Motor neuron (in vitro differentiated cells): ENCODE measurements at regions not wholly inside any gene's neighbourhood (a gene's known extent, or its start where the extent isn't known, plus 50 kb on each side); places are given as distances from the start of the nearest gene placed in this dataset.
"Not testable (repeated sequence)": the region's sequence is repeated elsewhere in the genome, so short reads cannot be mapped to it uniquely, and the experiment has no call there.

Experiments used
- ATAC-seq, 8 experiments: fragments of 200-7000 bp; cut with Tn5 transposase; replicated peaks in 6 of 8; 2 replicates each; pipeline ENCODE4 v1.8.0; 2021; ENCODE audit warnings: mild to moderate bottlenecking in 8 of 8, moderate library complexity in 8 of 8
- H3K27ac ChIP-seq, 2 donors: fragments of 250-450 bp; sonication (Bioruptor Pico); 2 replicates each; pipeline ENCODE4 v1.9.0; 2021; ENCODE audit warnings: antibody characterized with exemption in 2 of 2, mild to moderate bottlenecking in 2 of 2, moderate library complexity in 1 of 2
- H3K4me1 ChIP-seq, 2 donors: fragments of 250-450 bp; sonication (Bioruptor Pico); replicated peaks in 1 of 2; 2 replicates each; pipeline ENCODE4 v1.6.1; 2021; ENCODE audit warnings: antibody characterized with exemption in 2 of 2, mild to moderate bottlenecking in 2 of 2, moderate library complexity in 1 of 2
- H3K4me3 ChIP-seq, 5 donors: fragments of 250-450 bp; sonication (Bioruptor Pico); 2 replicates each; pipeline ENCODE4 v1.9.0; 2021; ENCODE audit warnings: antibody characterized with exemption in 5 of 5, mild to moderate bottlenecking in 5 of 5, moderate library complexity in 4 of 5
- WGBS, 10 experiments: fragments of 450-650 bp; shearing (Covaris generic); methylation state at CpG; one replicate each; pipeline ENCODE4 v1.0.0; 2022; 5-methylcytosine and 5-hydroxymethylcytosine counted together
- in situ Hi-C, 9 experiments: fragments of 400-800 bp; cut with MboI; loops; one replicate each; pipeline ENCODE4 v1.15.0; 2021; ENCODE audit warnings: low sequenced_read_pairs in 9 of 9, low pct_unique_long_range_greater_than_20kb in 2 of 9; ENCODE audit not compliant: unreplicated experiment in 9 of 9

GRCh38 chr5:167920589-167920988 is 370.9 kb upstream of the WWC1 start:
- H3K27ac ChIP-seq, result no peak overlapping the region
- no peak overlapping the region for H3K4me3 ChIP-seq
- H3K4me1 ChIP-seq, result peaks cover 44 to 46% of the 10 kb centered on the region in 2 donors
- in situ Hi-C loops, result no loop called here
- peak in 1 of 8 experiments; percentile 32 for ATAC-seq
- 25 to 100% (median 76%) methylated on average over 1 to 2 of the region's 2 CpGs; no CpG with 5 or more reads in 2 of the 10 experiments for WGBS, 10 experiments

- Histone ChIP-seq H3K27ac (no peak overlapping the region), H3K4me1 (peaks cover 33 to 36% of the 10 kb centered on the region in 2 donors), H3K4me3 (no peak overlapping the region)
- ATAC-seq, result no peak
- in situ Hi-C loops, result no loop called here
These were observed 369.6 kb upstream of the WWC1 start for GRCh38 chr5:167921796-167922195.

GRCh38 chr5:167923396-167923795 is 368.0 kb upstream of the WWC1 start:
- WGBS, 10 experiments, result 47 to 95% (median 76%) methylated on average over 2 to 4 of the region's 4 CpGs; no CpG with 5 or more reads in 2 of the 10 experiments
- no peak overlapping the region for H3K4me3 ChIP-seq
- H3K27ac ChIP-seq, result no peak overlapping the region
- in situ Hi-C loops, result no loop called here
- ATAC-seq, result no peak
- peaks cover 17 to 20% of the 10 kb centered on the region in 2 donors for H3K4me1 ChIP-seq

GRCh38 chr5:167929841-167930240 is 361.6 kb upstream of the WWC1 start:
- WGBS, 10 experiments, result 50 to 100% (median 84%) methylated on average over 1 to 3 of the region's 3 CpGs; no CpG with 5 or more reads in 4 of the 10 experiments
- Histone ChIP-seq H3K4me1 (peaks cover 4 to 26% of the 10 kb centered on the region in 2 donors), H3K27ac (peak overlapping the region in 1 of 2 donors; percentile 31), H3K4me3 (no peak overlapping the region)
- ATAC-seq, result peak in 4 of 8 experiments; percentile 39 to 81 (median 59)
- in situ Hi-C loops, result no loop called here

- Histone ChIP-seq H3K4me3 (no peak overlapping the region), H3K4me1 (peaks cover 4 to 26% of the 10 kb centered on the region in 2 donors), H3K27ac (no peak overlapping the region)
- ATAC-seq, result peak in 3 of 8 experiments; percentile 39 to 73 (median 42)
- WGBS, 10 experiments, result 2 to 100% (median 72%) methylated on average over 2 to 7 of the region's 15 CpGs; no CpG with 5 or more reads in 1 of the 10 experiments
- in situ Hi-C loops, result no loop called here
These were observed 356.9 kb upstream of the WWC1 start for GRCh38 chr5:167934551-167934971.

- H3K4me3 ChIP-seq, result no peak overlapping the region
- no peak overlapping the region for H3K27ac ChIP-seq
- peaks cover 6 to 34% of the 10 kb centered on the region in 2 donors for H3K4me1 ChIP-seq
- ATAC-seq, result peak in 5 of 8 experiments; percentile 41 to 66 (median 59)
- in situ Hi-C loops, result no loop called here
- WGBS, 10 experiments, result 10 to 94% (median 77%) methylated on average over 1 to 4 of the region's 4 CpGs
These were observed 355.4 kb upstream of the WWC1 start for GRCh38 chr5:167936022-167936421.

GRCh38 chr5:167936944-167937634 is 354.4 kb upstream of the WWC1 start:
- no peak overlapping the region for H3K4me3 ChIP-seq
- H3K4me1 ChIP-seq, result peaks cover 8 to 27% of the 10 kb centered on the region in 2 donors
- no peak overlapping the region for H3K27ac ChIP-seq
- ATAC-seq, result peak in 2 of 8 experiments; percentile 20 to 29
- in situ Hi-C loops, result no loop called here
- 21 to 99% (median 88%) methylated on average over 2 to 6 of the region's 6 CpGs for WGBS, 10 experiments

- no peak for ATAC-seq
- no peak overlapping the region for H3K27ac ChIP-seq
- in situ Hi-C loops, result no loop called here
- WGBS, 10 experiments, result 12 to 91% (median 81%) methylated on average over 3 to 8 of the region's 8 CpGs
- peaks cover 8 to 26% of the 10 kb centered on the region in 2 donors for H3K4me1 ChIP-seq
- no peak overlapping the region for H3K4me3 ChIP-seq
These were observed 353.8 kb upstream of the WWC1 start for GRCh38 chr5:167937635-167937998.

- Histone ChIP-seq H3K27ac (no peak overlapping the region), H3K4me1 (peaks cover 13 to 29% of the 10 kb centered on the region in 2 donors), H3K4me3 (no peak overlapping the region)
- no peak for ATAC-seq
- in situ Hi-C loops, result no loop called here
- 64 to 100% (median 94%) methylated on average over 1 to 6 of the region's 6 CpGs for WGBS, 10 experiments
These were observed 351.8 kb upstream of the WWC1 start for GRCh38 chr5:167939686-167940085.

- peak in 2 of 8 experiments; percentile 3 to 34 for ATAC-seq
- Histone ChIP-seq H3K4me1 (peaks cover 21 to 36% of the 10 kb centered on the region in 2 donors), H3K4me3 (no peak overlapping the region), H3K27ac (no peak overlapping the region)
- in situ Hi-C loops, result no loop called here
- WGBS, 10 experiments, result 6 to 60% (median 46%) methylated on average over 1 to 3 of the region's 3 CpGs; no CpG with 5 or more reads in 2 of the 10 experiments
These were observed 350.5 kb upstream of the WWC1 start for GRCh38 chr5:167940911-167941310.

- ATAC-seq, H3K27ac ChIP-seq, in situ Hi-C loops, H3K4me3 ChIP-seq: not testable (repeated sequence)
- H3K4me1 ChIP-seq, result peaks cover 28 to 40% of the 10 kb centered on the region in 2 donors
- 0 to 100% (median 62%) methylated on average over 1 of the region's 2 CpGs; no CpG with 5 or more reads in 4 of the 10 experiments for WGBS, 10 experiments
These were observed 349.9 kb upstream of the WWC1 start for GRCh38 chr5:167941556-167941955.

- H3K27ac ChIP-seq, result no peak overlapping the region
- H3K4me1 ChIP-seq, result peaks cover 36 to 48% of the 10 kb centered on the region in 2 donors
- ATAC-seq, result no peak
- in situ Hi-C loops, result no loop called here
- H3K4me3 ChIP-seq, result no peak overlapping the region
- 14 to 83% (median 60%) methylated on average over 1 of the region's 1 CpG; no CpG with 5 or more reads in 4 of the 10 experiments for WGBS, 10 experiments
These were observed 348.1 kb upstream of the WWC1 start for GRCh38 chr5:167943343-167943742.

GRCh38 chr5:167944121-167944852 is 347.2 kb upstream of the WWC1 start:
- Histone ChIP-seq H3K4me1 (peaks cover 36 to 48% of the 10 kb centered on the region in 2 donors), H3K4me3 (no peak overlapping the region), H3K27ac (no peak overlapping the region)
- in situ Hi-C loops, result no loop called here
- peak in 1 of 8 experiments; percentile 59 for ATAC-seq
- 0 to 100% (median 68%) methylated on average over 1 to 9 of the region's 9 CpGs for WGBS, 10 experiments
